AG10803 (cell line): ENCODE measurements at regions not wholly inside any gene's neighbourhood (a gene's known extent, or its start where the extent isn't known, plus 50 kb on each side); places are given as distances from the start of the nearest gene placed in this dataset.
"Not testable (repeated sequence)": the region's sequence is repeated elsewhere in the genome, so short reads cannot be mapped to it uniquely, and the experiment has no call there.

Experiments used
- DNase-seq: peaks from one replicate; pipeline ENCODE4 v3.0.0; 2010; ENCODE audit warnings: low read depth
- H3K4me3 ChIP-seq: 2 replicates; pipeline ENCODE4 v1.5.1; 2011; ENCODE audit warnings: mild to moderate bottlenecking, low read length, control low read depth
- TF ChIP-seq, protein P1 (sequence below): conservative IDR thresholded peaks from 2 replicates; pipeline ENCODE4 v1.5.1; 2011; ENCODE audit warnings: mild to moderate bottlenecking, low read length, control low read depth, inconsistent platforms

GRCh38 chr11:67732045-67732787, 57.8 kb upstream of the ALDH3B2 start:
- DNase-seq: no peak
- TF ChIP-seq, protein P1, sequence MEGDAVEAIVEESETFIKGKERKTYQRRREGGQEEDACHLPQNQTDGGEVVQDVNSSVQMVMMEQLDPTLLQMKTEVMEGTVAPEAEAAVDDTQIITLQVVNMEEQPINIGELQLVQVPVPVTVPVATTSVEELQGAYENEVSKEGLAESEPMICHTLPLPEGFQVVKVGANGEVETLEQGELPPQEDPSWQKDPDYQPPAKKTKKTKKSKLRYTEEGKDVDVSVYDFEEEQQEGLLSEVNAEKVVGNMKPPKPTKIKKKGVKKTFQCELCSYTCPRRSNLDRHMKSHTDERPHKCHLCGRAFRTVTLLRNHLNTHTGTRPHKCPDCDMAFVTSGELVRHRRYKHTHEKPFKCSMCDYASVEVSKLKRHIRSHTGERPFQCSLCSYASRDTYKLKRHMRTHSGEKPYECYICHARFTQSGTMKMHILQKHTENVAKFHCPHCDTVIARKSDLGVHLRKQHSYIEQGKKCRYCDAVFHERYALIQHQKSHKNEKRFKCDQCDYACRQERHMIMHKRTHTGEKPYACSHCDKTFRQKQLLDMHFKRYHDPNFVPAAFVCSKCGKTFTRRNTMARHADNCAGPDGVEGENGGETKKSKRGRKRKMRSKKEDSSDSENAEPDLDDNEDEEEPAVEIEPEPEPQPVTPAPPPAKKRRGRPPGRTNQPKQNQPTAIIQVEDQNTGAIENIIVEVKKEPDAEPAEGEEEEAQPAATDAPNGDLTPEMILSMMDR: no peak; the same call in 1 of the 2 replicates
- H3K4me3 ChIP-seq: no peak overlapping the region

GRCh38 chr11:67731583-67731982, 57.2 kb upstream of the ALDH3B2 start:
- TF ChIP-seq, protein P1: no peak
- no peak overlapping the region for H3K4me3 ChIP-seq
- no peak for DNase-seq

- H3K4me3 ChIP-seq, DNase-seq: not testable (repeated sequence)
Measured at GRCh38 chr11:67728163-67728571, 53.7 kb upstream of the ALDH3B2 start.

DNA sequence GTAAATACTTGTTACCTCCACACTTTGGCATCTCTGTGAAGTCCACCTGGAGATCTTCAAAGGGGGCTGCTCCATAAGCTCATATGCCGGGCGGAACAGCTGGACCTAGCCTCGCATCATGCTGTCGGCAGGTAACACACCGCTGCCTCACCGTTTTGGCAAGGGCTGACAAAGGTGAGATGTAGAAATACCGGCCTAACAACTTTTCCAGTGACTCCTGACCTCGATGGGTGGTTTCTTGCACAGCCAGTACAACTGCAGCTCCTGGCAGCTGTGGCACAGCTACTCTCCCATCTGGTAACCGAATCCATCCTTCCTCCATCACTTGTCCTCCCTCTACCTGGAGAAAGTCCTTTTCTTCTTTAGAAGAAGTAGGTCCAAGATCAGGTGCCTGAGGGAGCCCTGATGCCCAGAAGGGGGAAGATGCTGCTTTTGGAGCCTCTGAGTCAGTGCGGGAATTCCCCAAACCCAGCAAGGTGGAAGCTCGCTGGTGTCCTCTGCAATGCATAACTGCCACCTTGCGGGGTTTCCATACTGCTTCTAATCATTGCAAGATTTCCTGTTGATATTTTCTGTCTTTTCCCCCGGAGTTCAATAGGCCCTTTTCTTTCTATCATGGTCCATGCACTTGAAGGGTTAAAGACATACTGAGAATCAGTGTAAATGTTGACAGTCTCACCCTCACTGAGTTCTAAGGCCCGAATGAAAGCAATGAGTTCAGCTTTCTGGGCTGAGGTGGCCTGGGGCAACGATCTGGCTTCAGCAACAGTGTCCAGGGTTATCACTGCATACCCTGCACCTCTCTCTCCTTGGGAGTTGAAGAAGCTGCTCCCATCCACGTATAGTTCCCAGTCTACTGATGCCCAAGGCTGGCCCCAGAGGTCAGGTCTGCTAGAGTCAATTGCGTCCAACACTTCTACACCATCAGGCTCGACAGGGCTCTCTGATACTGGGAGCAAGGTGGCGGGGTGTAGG, 52.9 kb upstream of the ALDH3B2 start:
- DNase-seq: not testable (repeated sequence)

More for the DNA sequence above, 52.9 kb upstream of the ALDH3B2 start:
- not testable (repeated sequence) for H3K4me3 ChIP-seq
